IPS-20b (cell line): ENCODE measurements at regions not wholly inside any gene's neighbourhood (a gene's known extent, or its start where the extent isn't known, plus 50 kb on each side); places are given as distances from the start of the nearest gene placed in this dataset.

ENCODE experiments used
- H3K27ac ChIP-seq: one replicate; pipeline ENCODE4 v1.5.1; 2013; ENCODE audit warnings: low read length
- H3K27me3 ChIP-seq: 2 replicates; pipeline ENCODE4 v1.6.1; 2013; ENCODE audit warnings: mild to moderate bottlenecking, low read length, inconsistent platforms; ENCODE audit not compliant: insufficient read depth
- H3K36me3 ChIP-seq: 2 replicates; pipeline ENCODE4 v1.6.1; 2013; ENCODE audit warnings: low read depth, mild to moderate bottlenecking, inconsistent platforms, low read length, moderate library complexity; ENCODE audit not compliant: insufficient read depth
- H3K4me1 ChIP-seq: 2 replicates; pipeline ENCODE4 v1.6.1; 2013; ENCODE audit warnings: mild to moderate bottlenecking, control low read depth, inconsistent platforms, low read length, moderate library complexity; ENCODE audit not compliant: insufficient read depth
- H3K4me3 ChIP-seq: 2 replicates; pipeline ENCODE4 v1.5.1; 2013; ENCODE audit warnings: mild to moderate bottlenecking, low read length, inconsistent platforms
- H3K9ac ChIP-seq: 2 replicates; pipeline ENCODE4 v1.6.1; 2013; ENCODE audit warnings: low read depth, mild to moderate bottlenecking, inconsistent platforms, low read length, moderate library complexity
- H3K9me3 ChIP-seq: 2 replicates; pipeline ENCODE4 v1.6.1; 2013; ENCODE audit warnings: mild to moderate bottlenecking, low read depth, low read length, inconsistent platforms; ENCODE audit not compliant: insufficient read depth

GRCh38 chr13:59522652-59523051 lies 641.1 kb downstream of the DIAPH3 start:
- H3K36me3 ChIP-seq, result no peaks in the 10 kb centered on the region
- no peak overlapping the region for H3K9ac ChIP-seq
- H3K9me3 ChIP-seq, result no peaks in the 10 kb centered on the region
- no peaks in the 10 kb centered on the region for H3K27me3 ChIP-seq
- no peaks in the 10 kb centered on the region for H3K4me1 ChIP-seq
- no peak overlapping the region for H3K27ac ChIP-seq
- H3K4me3 ChIP-seq, result no peak overlapping the region

- Histone ChIP-seq H3K27me3 (no peaks in the 10 kb centered on the region), H3K27ac (no peak overlapping the region), H3K4me1 (peaks cover 13% of the 10 kb centered on the region; the same call in 1 of the 2 replicates), H3K9ac (no peak overlapping the region), H3K9me3 (no peaks in the 10 kb centered on the region), H3K36me3 (no peaks in the 10 kb centered on the region), H3K4me3 (no peak overlapping the region)
Observed at GRCh38 chr13:59527500-59527899, 636.2 kb downstream of the DIAPH3 start.

- peaks cover 24% of the 10 kb centered on the region; the same call in 1 of the 2 replicates for H3K4me1 ChIP-seq
- no peaks in the 10 kb centered on the region for H3K36me3 ChIP-seq
- H3K9ac ChIP-seq, result 0 out of 2 replicates have a peak overlapping the region, but pooled peaks have one; percentile 28
- H3K4me3 ChIP-seq, result peak overlapping the region; percentile 41; the same call in 1 of the 2 replicates
- no peak overlapping the region for H3K27ac ChIP-seq
- no peaks in the 10 kb centered on the region for H3K27me3 ChIP-seq
- no peaks in the 10 kb centered on the region for H3K9me3 ChIP-seq
Observed at GRCh38 chr13:59531571-59532091, 632.1 kb downstream of the DIAPH3 start.

- Histone ChIP-seq H3K27ac (no peak overlapping the region), H3K9ac (no peak overlapping the region)
Observed at GRCh38 chr13:59532405-59532804, 631.3 kb downstream of the DIAPH3 start.

GRCh38 chr13:59533561-59534555 lies 629.9 kb downstream of the DIAPH3 start:
- Histone ChIP-seq H3K9ac (no peak overlapping the region), H3K27ac (no peak overlapping the region), H3K36me3 (no peaks in the 10 kb centered on the region), H3K27me3 (no peaks in the 10 kb centered on the region), H3K4me3 (no peak overlapping the region), H3K9me3 (no peaks in the 10 kb centered on the region), H3K4me1 (peaks cover 24% of the 10 kb centered on the region; the same call in 1 of the 2 replicates)

More at GRCh38 chr13:59532405-59532804, 631.3 kb downstream of the DIAPH3 start:
- Histone ChIP-seq H3K4me3 (no peak overlapping the region), H3K27me3 (no peaks in the 10 kb centered on the region), H3K36me3 (no peaks in the 10 kb centered on the region), H3K4me1 (peaks cover 24% of the 10 kb centered on the region; the same call in 1 of the 2 replicates), H3K9me3 (no peaks in the 10 kb centered on the region)

GRCh38 chr13:59534806-59535205 lies 628.9 kb downstream of the DIAPH3 start:
- peaks cover 24% of the 10 kb centered on the region; the same call in 1 of the 2 replicates for H3K4me1 ChIP-seq
- no peak overlapping the region for H3K4me3 ChIP-seq
- H3K36me3 ChIP-seq, result no peaks in the 10 kb centered on the region
- H3K27ac ChIP-seq, result no peak overlapping the region
- no peaks in the 10 kb centered on the region for H3K9me3 ChIP-seq
- H3K9ac ChIP-seq, result no peak overlapping the region
- H3K27me3 ChIP-seq, result no peaks in the 10 kb centered on the region

- Histone ChIP-seq H3K27me3 (no peaks in the 10 kb centered on the region), H3K4me1 (peaks cover 15% of the 10 kb centered on the region; the same call in 1 of the 2 replicates), H3K27ac (no peak overlapping the region), H3K4me3 (no peak overlapping the region), H3K9ac (no peak overlapping the region), H3K9me3 (no peaks in the 10 kb centered on the region), H3K36me3 (no peaks in the 10 kb centered on the region)
Observed at GRCh38 chr13:59537500-59537899, 626.2 kb downstream of the DIAPH3 start.

GRCh38 chr13:59538512-59538911 lies 625.2 kb downstream of the DIAPH3 start:
- H3K27ac ChIP-seq, result no peak overlapping the region
- H3K9ac ChIP-seq, result no peak overlapping the region
- no peaks in the 10 kb centered on the region for H3K9me3 ChIP-seq
- H3K27me3 ChIP-seq, result no peaks in the 10 kb centered on the region
- H3K4me1 ChIP-seq, result peaks cover 12% of the 10 kb centered on the region; the same call in 1 of the 2 replicates
- H3K4me3 ChIP-seq, result no peak overlapping the region
- H3K36me3 ChIP-seq, result no peaks in the 10 kb centered on the region

- peaks cover 6% of the 10 kb centered on the region; the same call in 1 of the 2 replicates for H3K4me1 ChIP-seq
- no peak overlapping the region for H3K27ac ChIP-seq
- H3K36me3 ChIP-seq, result no peaks in the 10 kb centered on the region
- H3K27me3 ChIP-seq, result no peaks in the 10 kb centered on the region
- H3K9me3 ChIP-seq, result no peaks in the 10 kb centered on the region
- H3K9ac ChIP-seq, result no peak overlapping the region
- no peak overlapping the region for H3K4me3 ChIP-seq
Observed at GRCh38 chr13:59542303-59542702, 621.4 kb downstream of the DIAPH3 start.

GRCh38 chr13:59543418-59543817 lies 620.3 kb downstream of the DIAPH3 start:
- Histone ChIP-seq H3K4me3 (no peak overlapping the region), H3K27ac (no peak overlapping the region), H3K4me1 (peaks cover 6% of the 10 kb centered on the region; the same call in 1 of the 2 replicates), H3K9ac (no peak overlapping the region), H3K27me3 (no peaks in the 10 kb centered on the region), H3K36me3 (no peaks in the 10 kb centered on the region), H3K9me3 (no peaks in the 10 kb centered on the region)

GRCh38 chr13:59545007-59545406 lies 618.7 kb downstream of the DIAPH3 start:
- H3K27me3 ChIP-seq, result no peaks in the 10 kb centered on the region
- no peaks in the 10 kb centered on the region for H3K9me3 ChIP-seq
- no peak overlapping the region for H3K4me3 ChIP-seq
- H3K27ac ChIP-seq, result no peak overlapping the region
- peaks cover 6% of the 10 kb centered on the region; the same call in 1 of the 2 replicates for H3K4me1 ChIP-seq
- H3K9ac ChIP-seq, result no peak overlapping the region
- H3K36me3 ChIP-seq, result no peaks in the 10 kb centered on the region
